Superior temporal gyrus (tissue), 1 donor: ENCODE measurements at regions not wholly inside any gene's neighbourhood (a gene's known extent, or its start where the extent isn't known, plus 50 kb on each side); places are given as distances from the start of the nearest gene placed in this dataset.
A peak's percentile ranks its signal among the peaks of the same experiment; 100 is the strongest.
"Not testable (repeated sequence)": the region's sequence is repeated elsewhere in the genome, so short reads cannot be mapped to it uniquely, and the experiment has no call there.

Source experiments
- DNase-seq: peaks from one replicate; pipeline ENCODE4 v3.0.0-alpha.2; 2016; ENCODE audit errors: extremely low spot score

- DNase-seq = no peak
These were observed 205.3 kb downstream of the NAP1L3 start for GRCh38 chrX:93468075-93468474.

- no peak for DNase-seq
These were observed 207.0 kb downstream of the NAP1L3 start for GRCh38 chrX:93466383-93466782.

- DNase-seq = no peak
These were observed 212.3 kb downstream of the NAP1L3 start for GRCh38 chrX:93461060-93461459.

GRCh38 chrX:93454509-93454908, 218.9 kb downstream of the NAP1L3 start:
- no peak for DNase-seq

- DNase-seq = not testable (repeated sequence)
These were observed 238.7 kb downstream of the NAP1L3 start for GRCh38 chrX:93434721-93435120.

GRCh38 chrX:93428497-93428896, 244.9 kb downstream of the NAP1L3 start:
- DNase-seq = no peak

- peak; percentile 38 for DNase-seq
These were observed 250.7 kb downstream of the NAP1L3 start for GRCh38 chrX:93422693-93423092.

- DNase-seq = no peak
These were observed 252.8 kb downstream of the NAP1L3 start for GRCh38 chrX:93420525-93421082.

- DNase-seq = no peak
These were observed 253.3 kb downstream of the NAP1L3 start for GRCh38 chrX:93420090-93420489.

GRCh38 chrX:93419642-93420041, 253.7 kb downstream of the NAP1L3 start:
- DNase-seq = no peak

- no peak for DNase-seq
These were observed 269.3 kb downstream of the NAP1L3 start for GRCh38 chrX:93404121-93404520.

GRCh38 chrX:93354651-93355050, 318.7 kb downstream of the NAP1L3 start:
- DNase-seq = no peak

GRCh38 chrX:93346309-93346708, 327.1 kb downstream of the NAP1L3 start:
- DNase-seq = no peak

- not testable (repeated sequence) for DNase-seq
These were observed 329.1 kb downstream of the NAP1L3 start for GRCh38 chrX:93344287-93344686.

GRCh38 chrX:93332329-93332728, 341.0 kb downstream of the NAP1L3 start:
- DNase-seq = no peak

GRCh38 chrX:93322110-93322509, 351.3 kb downstream of the NAP1L3 start:
- no peak for DNase-seq

- no peak for DNase-seq
These were observed 353.8 kb downstream of the NAP1L3 start for GRCh38 chrX:93319609-93320008.
